ENCODE measurements at regions not wholly inside any gene's neighbourhood (a gene's known extent, or its start where the extent isn't known, plus 50 kb on each side); places are given as distances from the start of the nearest gene placed in this dataset.

- H3K27me3 ChIP-seq (ENCODE audit: control insufficient read depth in 2 of 2, insufficient read depth in 2 of 2, low read length in 2 of 2): no peaks in the 10 kb centered on the region
- H3K9me3 ChIP-seq (replicated peaks in 1 of 2; ENCODE audit: control insufficient read depth in 1 of 2, insufficient read depth in 1 of 2, low read length in 2 of 2): no peaks in the 10 kb centered on the region
- Mint-ChIP-seq H3K4me1 (no peaks in the 10 kb centered on the region), H3K27ac (no peak overlapping the region), H3K36me3 (no peaks in the 10 kb centered on the region), H3K9me3 (peaks cover 0 to 10% (median 4%) of the 10 kb centered on the region in 7 donors), H3K4me3 (no peak overlapping the region), H3K27me3 (ENCODE audit: low read depth in 3 of 3) (peaks cover 0 to 2% (median 1%) of the 10 kb centered on the region in 3 donors)
- intact Hi-C loops (cut with micrococcal nuclease): no loop called here
- no peaks in the 10 kb centered on the region for H3K36me3 ChIP-seq (replicated peaks in 1 of 2; ENCODE audit: control insufficient read depth in 1 of 2, insufficient read depth in 2 of 2, low read length in 2 of 2)
- no peak overlapping the region for H3K4me3 ChIP-seq (replicated peaks in 1 of 3; ENCODE audit: low read depth in 2 of 3, low read length in 3 of 3)
- H3K27ac ChIP-seq (ENCODE audit: low read depth in 1 of 2, low read length in 2 of 2): no peak overlapping the region
- no peak overlapping the region for H2AFZ ChIP-seq (ENCODE audit: insufficient read depth, low read depth, low read length, poor library complexity, severe bottlenecking)
- no peak overlapping the region for H3K4me2 ChIP-seq (replicated peaks; ENCODE audit: extremely low read depth, low read length, poor library complexity, severe bottlenecking)
- H4K20me1 ChIP-seq (ENCODE audit: insufficient read depth, low read length): no peaks in the 10 kb centered on the region
- H3K4me1 ChIP-seq (ENCODE audit: control insufficient read depth in 1 of 2, insufficient read depth in 2 of 2, low read length in 2 of 2): no peaks in the 10 kb centered on the region
- H3K79me2 ChIP-seq (ENCODE audit: insufficient read depth, low read length): no peaks in the 10 kb centered on the region
- WGBS (ENCODE audit: insufficient coverage): 100% methylated on average over 1 of the region's 2 CpGs
- TF ChIP-seq CTCF (IDR thresholded peaks at IDR 0.05): no peak
- DNase-seq: no peak
- H3K9ac ChIP-seq (ENCODE audit: insufficient read depth, low read length, poor library complexity, severe bottlenecking): no peak overlapping the region
Measured at GRCh38 chr6:120262354-120262753, 912.8 kb upstream of the MAN1A1 start.

GRCh38 chr6:120260636-120261035 lies 911.1 kb upstream of the MAN1A1 start:
- H3K4me2 ChIP-seq (replicated peaks; ENCODE audit: extremely low read depth, low read length, poor library complexity, severe bottlenecking): no peak overlapping the region
- no peak for TF ChIP-seq CTCF (IDR thresholded peaks at IDR 0.05)
- H3K36me3 Mint-ChIP-seq: no peaks in the 10 kb centered on the region
- H3K9ac ChIP-seq (ENCODE audit: insufficient read depth, low read length, poor library complexity, severe bottlenecking): no peak overlapping the region
- no peaks in the 10 kb centered on the region for H3K79me2 ChIP-seq (ENCODE audit: insufficient read depth, low read length)
- intact Hi-C loops (cut with micrococcal nuclease): no loop called here
- no peaks in the 10 kb centered on the region for H3K27me3 ChIP-seq (ENCODE audit: control insufficient read depth in 2 of 2, insufficient read depth in 2 of 2, low read length in 2 of 2)
- no peak overlapping the region for H3K4me3 Mint-ChIP-seq
- no peaks in the 10 kb centered on the region for H3K9me3 ChIP-seq (replicated peaks in 1 of 2; ENCODE audit: control insufficient read depth in 1 of 2, insufficient read depth in 1 of 2, low read length in 2 of 2)
- peaks cover 0 to 1% (median 0%) of the 10 kb centered on the region in 3 donors for H3K27me3 Mint-ChIP-seq (ENCODE audit: low read depth in 3 of 3)
- H3K27ac ChIP-seq (ENCODE audit: low read depth in 1 of 2, low read length in 2 of 2): no peak overlapping the region
- H4K20me1 ChIP-seq (ENCODE audit: insufficient read depth, low read length): no peaks in the 10 kb centered on the region
- H3K4me1 ChIP-seq (ENCODE audit: control insufficient read depth in 1 of 2, insufficient read depth in 2 of 2, low read length in 2 of 2): no peaks in the 10 kb centered on the region
- no peaks in the 10 kb centered on the region for H3K4me1 Mint-ChIP-seq
- H3K9me3 Mint-ChIP-seq: peaks cover 0 to 4% (median 0%) of the 10 kb centered on the region in 7 donors
- no peak overlapping the region for H2AFZ ChIP-seq (ENCODE audit: insufficient read depth, low read depth, low read length, poor library complexity, severe bottlenecking)
- no peak overlapping the region for H3K27ac Mint-ChIP-seq
- no CpG with 5 or more reads among the region's 2 CpGs for WGBS (ENCODE audit: insufficient coverage)
- no peak for DNase-seq
- H3K36me3 ChIP-seq (replicated peaks in 1 of 2; ENCODE audit: control insufficient read depth in 1 of 2, insufficient read depth in 2 of 2, low read length in 2 of 2): no peaks in the 10 kb centered on the region
- no peak overlapping the region for H3K4me3 ChIP-seq (replicated peaks in 1 of 3; ENCODE audit: low read depth in 2 of 3, low read length in 3 of 3)
